Right cardiac atrium (tissue), 5 donors: ENCODE measurements at regions not wholly inside any gene's neighbourhood (a gene's known extent, or its start where the extent isn't known, plus 50 kb on each side); places are given as distances from the start of the nearest gene placed in this dataset.

Experiments
- ATAC-seq, 2 donors: fragments of 200-7000 bp; cut with Tn5 transposase; one replicate each; pipeline versions ENCODE4 v1.8.0 to v1.9.1; 2020; ENCODE audit warnings: moderate library complexity in 2 of 2, mild to moderate bottlenecking in 1 of 2
- DNase-seq, 3 donors: peaks; one replicate each; pipeline ENCODE4 v3.0.0-alpha.2; 2020
- H3K27ac ChIP-seq: one replicate; pipeline ENCODE4 v1.5.1; 2013; ENCODE audit warnings: mild to moderate bottlenecking, low read length, control low read depth, moderate library complexity
- H3K27me3 ChIP-seq: one replicate; pipeline ENCODE4 v1.6.1; 2013; ENCODE audit not compliant: control insufficient read depth, insufficient read depth
- H3K4me1 ChIP-seq: one replicate; pipeline ENCODE4 v1.6.1; 2013; ENCODE audit warnings: low read length; ENCODE audit not compliant: control insufficient read depth, insufficient read depth
- H3K4me3 ChIP-seq: one replicate; pipeline ENCODE4 v1.5.1; 2013; ENCODE audit warnings: low read length, control low read depth
- H3K9me3 ChIP-seq: one replicate; pipeline ENCODE4 v1.6.1; 2013; ENCODE audit warnings: low read length; ENCODE audit not compliant: control insufficient read depth
- WGBS: extraction: QIAGEN DNeasy Blood & Tissue Kit; methylation state at CpG from one replicate; pipeline ENCODE4 v1.1.7; 2013; 5-methylcytosine and 5-hydroxymethylcytosine counted together
- intact Hi-C, 4 donors: fragments of 100-400 bp; cut with DNase I; formaldehyde crosslinking; loops; one replicate each; pipeline versions ENCODE4 v1.11.0 to v1.14.0; 2022 to 2023
- donor health status: healthy with polysubstance abuse.
- donor health status: DM: no; HTN: yes; CAD: no.
- donor health status: DM: no; HTN: no; CAD: no.
- donor health status: DM: no; HTN: yes; CAD: no; lungs with severe emphysema.
- donor health status: DM: yes; HTN: yes; CAD: no.

DNA sequence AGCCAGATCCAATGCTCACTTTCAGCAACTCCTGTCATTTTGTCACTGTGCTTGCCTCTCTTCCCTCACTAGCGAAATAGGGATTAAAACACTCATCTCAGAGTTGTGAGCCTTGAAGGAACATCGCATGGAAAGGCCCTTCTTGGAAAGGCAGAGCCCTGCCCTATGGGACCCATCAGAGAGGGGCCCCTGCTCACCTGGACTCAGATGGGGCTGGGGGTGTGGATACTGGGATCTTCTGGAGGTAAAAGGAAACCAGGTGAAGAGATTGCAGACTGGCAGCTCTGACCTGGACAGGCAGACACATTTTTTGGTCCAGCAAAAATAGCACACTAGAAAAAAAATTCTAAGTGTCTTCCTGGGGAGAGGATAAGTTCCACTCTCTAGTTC is 54.2 kb upstream of the EPS8L3 start:
- intact Hi-C loops, result no loop called here
- peaks cover 23% of the 10 kb centered on the region for H3K4me1 ChIP-seq
- 99% methylated on average over 2 of the region's 2 CpGs for WGBS

DNA sequence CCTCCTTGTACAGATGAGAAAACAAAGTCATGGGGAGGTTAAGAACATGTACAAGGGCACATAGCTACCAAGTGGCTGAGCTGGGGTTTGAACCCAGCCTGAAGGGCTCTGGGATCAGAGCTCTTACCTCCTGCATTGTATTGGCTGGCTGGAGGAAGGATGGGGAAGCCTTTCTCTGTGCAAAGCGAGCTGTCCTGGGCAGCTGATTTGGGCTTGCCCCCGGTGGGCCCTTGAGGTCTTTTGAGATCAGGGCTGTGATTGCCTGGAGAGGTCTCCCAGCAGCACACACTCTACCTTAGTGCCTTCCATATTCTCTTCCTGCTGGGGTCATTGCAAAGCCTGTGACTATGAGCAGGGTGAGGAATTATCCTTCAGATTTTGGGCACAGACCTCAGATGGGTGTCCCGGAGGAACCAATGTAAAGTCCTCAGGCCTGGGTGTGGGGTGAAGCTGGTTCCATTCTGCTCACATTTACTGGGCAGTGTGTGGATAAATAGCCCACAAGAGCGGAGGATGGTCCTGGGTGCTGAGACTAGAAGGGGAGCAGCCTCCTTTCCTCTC is 53.3 kb upstream of the EPS8L3 start:
- peaks cover 19% of the 10 kb centered on the region for H3K4me1 ChIP-seq

More for the DNA sequence above, 54.2 kb upstream of the EPS8L3 start:
- ATAC-seq, result no peak
- no peak for DNase-seq
- H3K27me3 ChIP-seq, result no peaks in the 10 kb centered on the region
- H3K9me3 ChIP-seq, result no peaks in the 10 kb centered on the region
- H3K4me3 ChIP-seq, result no peak overlapping the region
- no peak overlapping the region for H3K27ac ChIP-seq

DNA sequence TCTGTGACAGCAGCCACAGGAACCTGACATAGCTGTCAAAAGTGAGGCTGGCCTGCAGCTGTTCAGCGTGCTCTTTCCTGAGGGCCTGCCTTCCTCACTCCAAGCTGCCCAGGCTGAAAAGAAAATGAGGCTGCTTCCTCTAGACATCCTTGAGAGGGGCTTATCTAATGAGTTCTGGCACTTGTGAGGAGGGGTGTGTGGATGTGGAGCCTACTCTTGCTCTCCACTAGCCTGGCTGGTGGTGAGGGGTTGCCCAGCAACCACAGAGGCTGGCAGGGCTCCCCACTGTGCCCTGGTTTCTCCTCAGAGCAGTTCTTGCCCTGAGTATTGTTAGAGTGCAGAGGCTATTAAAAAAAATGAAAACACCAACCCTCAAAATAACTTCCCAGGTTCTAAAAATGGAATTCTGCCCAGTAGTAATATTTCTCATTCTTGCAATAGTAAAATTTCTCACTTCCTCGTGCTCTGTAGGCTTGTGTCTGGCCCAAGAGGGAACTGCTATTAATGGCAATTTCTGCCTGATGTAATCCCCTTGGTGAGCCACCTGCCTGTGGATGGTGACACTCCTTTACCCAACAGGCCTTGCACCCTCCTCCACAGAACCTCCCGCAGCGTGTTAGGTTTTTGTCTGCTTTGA is 52.6 kb upstream of the EPS8L3 start:
- no peaks in the 10 kb centered on the region for H3K9me3 ChIP-seq
- H3K27ac ChIP-seq, result no peak overlapping the region
- 61% methylated on average over 4 of the region's 4 CpGs for WGBS
- DNase-seq, result no peak
- intact Hi-C loops, result no loop called here
- H3K4me1 ChIP-seq, result peaks cover 12% of the 10 kb centered on the region
- H3K4me3 ChIP-seq, result no peak overlapping the region
- ATAC-seq, result no peak
- no peaks in the 10 kb centered on the region for H3K27me3 ChIP-seq

More for the DNA sequence above, 53.3 kb upstream of the EPS8L3 start:
- no peaks in the 10 kb centered on the region for H3K27me3 ChIP-seq
- no peak for DNase-seq
- ATAC-seq, result no peak
- 98% methylated on average over 4 of the region's 4 CpGs for WGBS
- H3K27ac ChIP-seq, result no peak overlapping the region
- intact Hi-C loops, result no loop called here
- H3K4me3 ChIP-seq, result no peak overlapping the region
- no peaks in the 10 kb centered on the region for H3K9me3 ChIP-seq

- Histone ChIP-seq H3K27ac (no peak overlapping the region), H3K4me3 (no peak overlapping the region), H3K27me3 (no peaks in the 10 kb centered on the region), H3K4me1 (peaks cover 11% of the 10 kb centered on the region), H3K9me3 (no peaks in the 10 kb centered on the region)
- no peak for DNase-seq
- intact Hi-C loops, result no loop called here
- ATAC-seq, result no peak
- WGBS, result 37% methylated on average over 3 of the region's 3 CpGs
These were observed 52.1 kb upstream of the EPS8L3 start for GRCh38 chr1:109815809-109816174.

GRCh38 chr1:109814993-109815786 is 51.5 kb upstream of the EPS8L3 start:
- intact Hi-C loops, result no loop called here
- H3K4me1 ChIP-seq, result peaks cover 11% of the 10 kb centered on the region
- H3K27ac ChIP-seq, result no peak overlapping the region
- ATAC-seq (no peak), DNase-seq (no peak)
- no peaks in the 10 kb centered on the region for H3K9me3 ChIP-seq
- 90% methylated on average over 8 of the region's 8 CpGs for WGBS
- no peak overlapping the region for H3K4me3 ChIP-seq
- H3K27me3 ChIP-seq, result no peaks in the 10 kb centered on the region

DNA sequence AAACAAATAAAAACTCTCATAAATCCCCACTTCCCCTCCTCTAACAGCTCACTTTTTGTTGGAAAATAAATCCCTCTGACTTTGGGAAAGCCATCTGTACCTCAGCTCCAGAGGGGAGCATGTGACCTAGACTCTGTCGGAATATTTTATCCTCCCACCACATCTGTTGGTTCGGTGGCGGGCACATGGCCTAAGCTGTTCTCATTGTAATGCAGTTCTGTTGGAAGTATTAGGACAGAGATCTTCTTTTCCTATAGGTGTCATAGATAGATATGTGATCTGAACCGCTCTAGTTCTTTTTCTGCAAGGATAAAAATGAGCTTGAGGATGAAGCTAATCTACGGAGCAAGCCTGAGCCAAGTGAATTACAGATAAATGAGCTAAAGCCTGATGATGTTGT is 50.5 kb upstream of the EPS8L3 start:
- no peaks in the 10 kb centered on the region for H3K27me3 ChIP-seq
- H3K27ac ChIP-seq, result no peak overlapping the region
- no peak overlapping the region for H3K4me3 ChIP-seq
- no peaks in the 10 kb centered on the region for H3K9me3 ChIP-seq
- ATAC-seq (no peak), DNase-seq (no peak)
- 91% methylated on average over 5 of the region's 5 CpGs for WGBS
- intact Hi-C loops, result no loop called here
- H3K4me1 ChIP-seq, result peaks cover 11% of the 10 kb centered on the region
